A673 (cell line): ENCODE measurements at regions not wholly inside any gene's neighbourhood (a gene's known extent, or its start where the extent isn't known, plus 50 kb on each side); places are given as distances from the start of the nearest gene placed in this dataset.

ENCODE experiments used
- EZH2 ChIP-seq: fragments of 200-600 bp; sonication (generic); IDR thresholded peaks from 2 replicates; pipeline ENCODE4 v1.6.1; 2017; ENCODE audit warnings: borderline replicate concordance, low read depth, mild to moderate bottlenecking, mixed read lengths, antibody characterized with exemption, low read length; ENCODE audit not compliant: poor library complexity, severe bottlenecking
- TF ChIP-seq, protein P1 (sequence below): fragments of 300-800, 200-600 bp; sonication (generic); conservative IDR thresholded peaks from 2 replicates; pipeline ENCODE4 v1.5.1; 2017; ENCODE audit warnings: low read depth, mild to moderate bottlenecking, antibody characterized with exemption, low read length, moderate library complexity, mixed read lengths

DNA sequence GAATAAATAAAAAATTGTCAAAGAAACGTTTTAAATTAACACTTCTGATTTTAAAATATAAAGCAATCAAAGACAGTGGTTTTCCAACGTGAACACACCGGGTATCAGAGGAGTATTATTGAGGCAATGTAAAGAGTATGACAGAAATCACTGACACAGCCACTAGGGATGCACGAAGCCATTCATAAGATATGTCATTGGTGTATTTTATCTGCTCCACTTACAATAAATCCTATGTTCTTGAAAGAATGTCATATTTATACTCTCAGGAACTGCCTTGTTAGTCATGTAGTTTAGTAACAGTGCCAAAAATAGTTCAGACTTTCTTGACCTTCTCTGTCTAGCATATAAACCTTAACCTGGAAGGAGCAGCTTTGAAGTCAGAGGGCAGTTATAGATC lies 835.0 kb upstream of the NCAM2 start:
- TF ChIP-seq, protein P1, sequence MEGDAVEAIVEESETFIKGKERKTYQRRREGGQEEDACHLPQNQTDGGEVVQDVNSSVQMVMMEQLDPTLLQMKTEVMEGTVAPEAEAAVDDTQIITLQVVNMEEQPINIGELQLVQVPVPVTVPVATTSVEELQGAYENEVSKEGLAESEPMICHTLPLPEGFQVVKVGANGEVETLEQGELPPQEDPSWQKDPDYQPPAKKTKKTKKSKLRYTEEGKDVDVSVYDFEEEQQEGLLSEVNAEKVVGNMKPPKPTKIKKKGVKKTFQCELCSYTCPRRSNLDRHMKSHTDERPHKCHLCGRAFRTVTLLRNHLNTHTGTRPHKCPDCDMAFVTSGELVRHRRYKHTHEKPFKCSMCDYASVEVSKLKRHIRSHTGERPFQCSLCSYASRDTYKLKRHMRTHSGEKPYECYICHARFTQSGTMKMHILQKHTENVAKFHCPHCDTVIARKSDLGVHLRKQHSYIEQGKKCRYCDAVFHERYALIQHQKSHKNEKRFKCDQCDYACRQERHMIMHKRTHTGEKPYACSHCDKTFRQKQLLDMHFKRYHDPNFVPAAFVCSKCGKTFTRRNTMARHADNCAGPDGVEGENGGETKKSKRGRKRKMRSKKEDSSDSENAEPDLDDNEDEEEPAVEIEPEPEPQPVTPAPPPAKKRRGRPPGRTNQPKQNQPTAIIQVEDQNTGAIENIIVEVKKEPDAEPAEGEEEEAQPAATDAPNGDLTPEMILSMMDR = no peak
- no peak for TF ChIP-seq EZH2
